HepG2 (cell line): ENCODE measurements at regions not wholly inside any gene's neighbourhood (a gene's known extent, or its start where the extent isn't known, plus 50 kb on each side); places are given as distances from the start of the nearest gene placed in this dataset.

Experiments
- DMTF1 ChIP-seq: sonication (generic); formaldehyde crosslinking; IDR thresholded peaks from 2 replicates; pipeline ENCODE4 v1.4.0; 2020; ENCODE audit warnings: mild to moderate bottlenecking, missing genetic modification reagents
- ELF1 ChIP-seq: sonication (generic); formaldehyde crosslinking; IDR thresholded peaks from 2 replicates; pipeline ENCODE4 v1.4.0; 2020; ENCODE audit warnings: missing genetic modification reagents
- GMEB2 ChIP-seq: IDR thresholded peaks from 2 replicates; pipeline ENCODE4 v1.6.1; 2016; ENCODE audit warnings: missing biosample characterization, missing genetic modification reagents, low read depth
- NFAT5 ChIP-seq: sonication (generic); formaldehyde crosslinking; IDR thresholded peaks from 2 replicates; pipeline ENCODE4 v1.4.0; 2020; ENCODE audit warnings: missing genetic modification reagents
- ZNF160 ChIP-seq: sonication (generic); formaldehyde crosslinking; IDR thresholded peaks from 2 replicates; pipeline ENCODE4 v1.8.0; 2022; ENCODE audit warnings: mild to moderate bottlenecking, inconsistent platforms, missing genetic modification reagents
- ZNF784 ChIP-seq: sonication (generic); formaldehyde crosslinking; IDR thresholded peaks from 2 replicates; pipeline ENCODE4 v1.5.1; 2020; ENCODE audit warnings: missing genetic modification reagents, mild to moderate bottlenecking, borderline replicate concordance
- ZSCAN30 ChIP-seq: sonication (generic); formaldehyde crosslinking; IDR thresholded peaks from 2 replicates; pipeline ENCODE4 v1.5.0; 2020; ENCODE audit warnings: mild to moderate bottlenecking, missing genetic modification reagents

GRCh38 chr15:31225356-31225955, 101.2 kb upstream of the KLF13 start (continued):
- TF ChIP-seq GMEB2 (CRISPR knock-in tag) (no peak), ZSCAN30 (CRISPR knock-in tag) (no peak), NFAT5 (CRISPR knock-in tag) (no peak), ELF1 (CRISPR knock-in tag) (no peak), DMTF1 (CRISPR knock-in tag) (no peak), ZNF160 (CRISPR knock-in tag) (no peak), ZNF784 (CRISPR knock-in tag) (no peak)
